ENCODE measurements at regions not wholly inside any gene's neighbourhood (a gene's known extent, or its start where the extent isn't known, plus 50 kb on each side); places are given as distances from the start of the nearest gene placed in this dataset.

GRCh38 chr4:156559346-156559745 is 412.3 kb downstream of the PDGFC start:
- TF ChIP-seq CTCF (conservative IDR thresholded peaks at IDR 0.05) (no peak), ZFX (IDR thresholded peaks at IDR 0.05) (no peak)
